ENCODE measurements at regions not wholly inside any gene's neighbourhood (a gene's known extent, or its start where the extent isn't known, plus 50 kb on each side); places are given as distances from the start of the nearest gene placed in this dataset.

- no peak for TF ChIP-seq CTCF (IDR thresholded peaks at IDR 0.05; ENCODE audit: insufficient read depth, low read length, poor library complexity, severe bottlenecking)
- no peaks in the 10 kb centered on the region for H3K36me3 ChIP-seq (ENCODE audit: control insufficient read depth, insufficient read depth, low read length)
- H3K27me3 ChIP-seq (replicated peaks; ENCODE audit: control insufficient read depth, insufficient read depth, low read length): no peaks in the 10 kb centered on the region
- no peak for DNase-seq (ENCODE audit: extremely low read depth, insufficient read length)
- H3K4me3 ChIP-seq (replicated peaks; ENCODE audit: low read depth, low read length): no peak overlapping the region
Observed at GRCh38 chr6:147674099-147674498, 165.6 kb downstream of the SAMD5 start.

GRCh38 chr6:147674794-147675193 is 166.3 kb downstream of the SAMD5 start:
- no peaks in the 10 kb centered on the region for H3K36me3 ChIP-seq (ENCODE audit: control insufficient read depth, insufficient read depth, low read length)
- TF ChIP-seq CTCF (IDR thresholded peaks at IDR 0.05; ENCODE audit: insufficient read depth, low read length, poor library complexity, severe bottlenecking): no peak
- DNase-seq (ENCODE audit: extremely low read depth, insufficient read length): no peak

GRCh38 chr6:147675281-147675680 is 166.8 kb downstream of the SAMD5 start:
- no peak for TF ChIP-seq CTCF (IDR thresholded peaks at IDR 0.05; ENCODE audit: insufficient read depth, low read length, poor library complexity, severe bottlenecking)
- DNase-seq (ENCODE audit: extremely low read depth, insufficient read length): no peak
- H3K36me3 ChIP-seq (ENCODE audit: control insufficient read depth, insufficient read depth, low read length): no peaks in the 10 kb centered on the region
- no peaks in the 10 kb centered on the region for H3K27me3 ChIP-seq (replicated peaks; ENCODE audit: control insufficient read depth, insufficient read depth, low read length)
- no peak overlapping the region for H3K4me3 ChIP-seq (replicated peaks; ENCODE audit: low read depth, low read length)

More at GRCh38 chr6:147674794-147675193, 166.3 kb downstream of the SAMD5 start:
- H3K4me3 ChIP-seq (replicated peaks; ENCODE audit: low read depth, low read length): no peak overlapping the region
- H3K27me3 ChIP-seq (replicated peaks; ENCODE audit: control insufficient read depth, insufficient read depth, low read length): no peaks in the 10 kb centered on the region

GRCh38 chr6:147676495-147677199 is 168.2 kb downstream of the SAMD5 start:
- TF ChIP-seq CTCF (IDR thresholded peaks at IDR 0.05; ENCODE audit: insufficient read depth, low read length, poor library complexity, severe bottlenecking): no peak
- no peak for DNase-seq (ENCODE audit: extremely low read depth, insufficient read length)

GRCh38 chr6:147677647-147678046 is 169.2 kb downstream of the SAMD5 start:
- no peak for TF ChIP-seq CTCF (IDR thresholded peaks at IDR 0.05; ENCODE audit: insufficient read depth, low read length, poor library complexity, severe bottlenecking)
- H3K4me3 ChIP-seq (replicated peaks; ENCODE audit: low read depth, low read length): no peak overlapping the region
- no peaks in the 10 kb centered on the region for H3K36me3 ChIP-seq (ENCODE audit: control insufficient read depth, insufficient read depth, low read length)
- H3K27me3 ChIP-seq (replicated peaks; ENCODE audit: control insufficient read depth, insufficient read depth, low read length): no peaks in the 10 kb centered on the region
- no peak for DNase-seq (ENCODE audit: extremely low read depth, insufficient read length)

More at GRCh38 chr6:147676495-147677199, 168.2 kb downstream of the SAMD5 start:
- no peaks in the 10 kb centered on the region for H3K27me3 ChIP-seq (replicated peaks; ENCODE audit: control insufficient read depth, insufficient read depth, low read length)
- H3K36me3 ChIP-seq (ENCODE audit: control insufficient read depth, insufficient read depth, low read length): no peaks in the 10 kb centered on the region
- no peak overlapping the region for H3K4me3 ChIP-seq (replicated peaks; ENCODE audit: low read depth, low read length)

Data from GM06990 (cell line).